NCI-H1694 (cell line): ENCODE measurements at regions not wholly inside any gene's neighbourhood (a gene's known extent, or its start where the extent isn't known, plus 50 kb on each side); places are given as distances from the start of the nearest gene placed in this dataset.

Experiments
- DNase-seq: peaks from one replicate; lab custom pipeline; 2025; lab: John Stamatoyannopoulos, UW

- no peak for DNase-seq
Measured at GRCh38 chr11:104655066-104655465, 243.2 kb downstream of the CASP12 start.

GRCh38 chr11:104654181-104654813 lies 244.0 kb downstream of the CASP12 start:
- no peak for DNase-seq

GRCh38 chr11:104653407-104653806 lies 244.9 kb downstream of the CASP12 start:
- no peak for DNase-seq

- DNase-seq, result no peak
Measured at GRCh38 chr11:104652996-104653395, 245.3 kb downstream of the CASP12 start.

DNA sequence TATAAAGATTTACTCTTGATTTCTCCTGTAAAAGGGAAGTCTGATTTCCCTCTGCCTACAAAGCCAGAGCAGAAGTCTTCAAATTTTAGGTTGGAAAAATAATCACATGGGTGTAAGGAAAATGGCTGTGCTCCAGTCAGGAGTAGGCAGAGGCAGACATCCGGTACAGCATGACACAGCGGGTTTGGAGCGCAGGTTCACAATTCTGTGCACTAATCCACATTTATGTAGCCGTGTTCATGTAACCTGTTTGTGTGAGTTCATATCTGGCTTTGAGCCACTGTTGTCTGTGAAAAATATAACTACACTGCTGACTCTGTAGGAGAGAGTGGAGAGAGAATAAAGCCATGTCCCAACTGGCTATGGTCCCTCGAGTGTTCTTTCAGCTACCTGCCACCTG lies 248.0 kb downstream of the CASP12 start:
- no peak for DNase-seq

DNA sequence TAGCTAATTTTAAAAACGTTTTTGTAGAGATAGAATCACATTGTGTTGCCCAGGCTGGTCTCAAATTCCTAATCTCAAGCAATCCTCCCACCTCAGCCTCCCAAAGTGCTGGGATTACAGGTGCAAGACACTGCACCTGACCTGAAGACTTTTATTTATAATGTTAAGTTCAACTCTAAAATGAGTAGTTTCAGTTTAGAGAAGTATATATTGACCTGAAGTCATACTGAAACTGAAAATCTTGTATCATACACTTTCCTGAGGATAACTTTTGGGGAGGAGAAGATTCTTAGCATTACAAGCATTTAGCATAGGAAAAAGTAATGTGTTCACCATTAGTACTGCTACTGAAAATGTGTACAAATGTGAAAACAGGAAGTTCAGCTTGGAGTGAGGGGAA lies 249.3 kb downstream of the CASP12 start:
- DNase-seq, result no peak

DNA sequence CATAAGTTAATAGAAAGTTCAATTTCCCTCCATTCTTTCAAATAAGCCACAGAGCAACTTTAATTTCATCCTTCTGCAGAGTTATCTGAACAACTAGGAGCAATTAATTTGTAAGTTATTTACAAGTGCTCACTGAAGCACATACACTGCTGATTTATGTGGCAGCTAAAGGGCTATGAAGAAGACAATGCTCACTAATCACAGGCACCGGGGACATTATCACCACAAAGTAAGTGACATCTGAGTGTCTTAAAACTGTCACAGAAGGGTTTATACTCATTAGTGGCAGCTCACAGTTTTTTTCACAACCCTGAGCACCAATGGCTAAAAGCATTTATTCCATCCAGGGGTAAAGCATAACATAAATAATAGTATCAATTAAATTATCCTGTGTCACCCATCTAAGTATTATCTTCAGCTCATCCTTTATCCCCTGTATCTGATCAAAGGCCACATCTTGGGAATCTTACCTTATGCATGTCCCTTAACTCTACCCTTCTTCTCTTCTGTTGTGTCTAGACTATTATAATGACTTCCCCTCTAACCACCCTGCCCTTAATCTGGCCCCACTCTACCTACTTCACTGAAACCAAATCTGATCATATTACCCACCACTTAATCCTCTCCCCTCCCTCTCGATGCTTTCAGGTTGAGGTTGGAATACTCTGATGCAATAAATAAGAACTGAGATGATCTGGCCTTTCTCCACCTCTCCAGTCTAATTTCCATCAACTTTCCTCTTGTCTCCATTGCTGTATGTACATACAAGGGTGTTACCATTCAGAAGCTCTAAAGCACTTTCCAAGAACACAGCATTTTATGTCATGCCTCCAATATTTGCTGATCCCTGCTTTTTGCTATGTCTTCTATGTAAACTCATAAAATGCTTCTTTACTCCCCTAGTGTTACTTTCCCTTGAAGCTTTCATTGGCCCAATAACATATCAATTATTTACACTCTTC lies 252.7 kb downstream of the CASP12 start:
- no peak for DNase-seq

DNA sequence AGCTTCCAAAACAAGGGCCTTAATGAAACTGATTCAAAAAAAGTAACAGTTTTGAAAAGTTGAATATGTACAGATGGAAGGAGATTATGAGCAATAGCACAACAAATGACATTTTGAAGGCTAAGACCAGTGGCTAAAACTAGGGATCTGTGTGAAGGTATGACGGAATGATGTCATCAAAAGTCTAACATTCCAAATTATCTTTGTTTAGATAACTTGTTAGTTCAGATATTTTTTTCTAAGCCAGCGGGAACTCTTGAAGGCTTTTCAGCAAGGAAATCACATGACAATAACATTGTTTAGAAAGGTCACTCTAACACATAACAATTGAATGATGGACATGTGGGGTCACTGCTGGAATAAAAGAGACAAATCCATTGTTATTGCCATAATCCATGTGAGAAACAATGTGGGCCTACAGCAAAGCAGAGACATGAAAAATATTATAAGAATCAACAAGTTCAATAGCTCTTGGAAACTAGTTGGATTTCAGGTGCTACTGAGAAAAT lies 260.5 kb downstream of the CASP12 start:
- no peak for DNase-seq

DNA sequence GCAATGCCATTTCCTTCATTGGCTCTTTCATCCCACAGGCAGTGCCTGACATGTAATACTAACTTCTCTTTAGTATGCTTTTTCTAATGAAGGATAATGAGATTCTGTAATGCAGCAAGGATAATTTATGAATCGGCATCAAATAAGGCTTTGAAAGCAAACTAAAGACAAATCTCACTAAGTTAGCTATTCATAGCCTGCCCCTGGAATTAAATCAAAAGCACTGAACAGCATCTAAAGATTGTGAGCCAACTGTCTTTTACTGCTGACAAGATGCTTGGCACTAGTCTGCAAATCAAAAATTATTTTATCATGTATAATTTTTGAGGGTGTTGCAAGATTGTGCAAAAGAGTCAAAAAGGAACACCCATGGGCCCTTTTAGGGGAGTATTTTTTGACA lies 265.0 kb downstream of the CASP12 start:
- no peak for DNase-seq

DNA sequence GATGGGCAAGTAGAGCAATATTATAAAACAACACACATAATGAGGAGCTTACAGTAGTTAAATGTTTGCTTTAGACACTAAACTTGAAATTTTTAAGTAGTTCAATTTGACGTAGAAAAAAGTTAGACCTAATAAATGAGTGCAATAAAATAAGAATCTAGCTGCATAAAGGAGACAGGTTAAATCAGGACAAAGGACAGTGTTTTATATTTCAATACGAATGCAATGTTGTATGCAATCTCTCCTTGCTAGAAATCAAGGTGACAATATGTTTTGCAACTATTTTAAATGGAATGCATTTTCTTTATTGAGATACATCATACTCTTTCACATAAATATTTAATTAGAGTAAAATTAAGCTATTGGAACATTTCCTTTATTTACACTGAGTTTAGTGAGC lies 267.9 kb downstream of the CASP12 start:
- no peak for DNase-seq

GRCh38 chr11:104625246-104625645 lies 273.0 kb downstream of the CASP12 start:
- DNase-seq, result no peak

- DNase-seq, result no peak
Measured at GRCh38 chr11:104624021-104624420, 274.2 kb downstream of the CASP12 start.

GRCh38 chr11:104623518-104623917 lies 274.7 kb downstream of the CASP12 start:
- DNase-seq, result no peak

GRCh38 chr11:104620991-104621390 lies 277.3 kb downstream of the CASP12 start:
- DNase-seq, result no peak

GRCh38 chr11:104619751-104620150 lies 278.5 kb downstream of the CASP12 start:
- no peak for DNase-seq

DNA sequence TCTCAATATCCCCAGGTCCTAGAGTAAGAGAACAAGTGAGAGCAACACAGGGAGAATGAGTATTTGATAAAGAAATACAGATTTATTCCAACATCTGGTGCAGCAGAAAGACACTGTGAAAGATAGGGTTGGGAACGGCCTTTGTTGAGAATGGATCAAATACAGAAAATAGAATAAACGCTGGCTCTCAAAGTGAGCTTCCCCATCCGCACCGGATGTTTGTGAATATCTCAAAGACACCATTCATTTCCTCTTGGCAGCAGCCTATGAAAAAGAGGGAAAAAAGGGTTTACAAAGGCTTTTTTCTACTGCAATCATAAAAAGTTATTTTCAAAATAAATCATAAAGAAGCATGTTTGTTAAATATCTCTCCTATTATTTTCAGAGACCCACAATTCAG lies 279.3 kb downstream of the CASP12 start:
- DNase-seq, result no peak

GRCh38 chr11:104614961-104615360 lies 283.3 kb downstream of the CASP12 start:
- DNase-seq, result no peak

DNA sequence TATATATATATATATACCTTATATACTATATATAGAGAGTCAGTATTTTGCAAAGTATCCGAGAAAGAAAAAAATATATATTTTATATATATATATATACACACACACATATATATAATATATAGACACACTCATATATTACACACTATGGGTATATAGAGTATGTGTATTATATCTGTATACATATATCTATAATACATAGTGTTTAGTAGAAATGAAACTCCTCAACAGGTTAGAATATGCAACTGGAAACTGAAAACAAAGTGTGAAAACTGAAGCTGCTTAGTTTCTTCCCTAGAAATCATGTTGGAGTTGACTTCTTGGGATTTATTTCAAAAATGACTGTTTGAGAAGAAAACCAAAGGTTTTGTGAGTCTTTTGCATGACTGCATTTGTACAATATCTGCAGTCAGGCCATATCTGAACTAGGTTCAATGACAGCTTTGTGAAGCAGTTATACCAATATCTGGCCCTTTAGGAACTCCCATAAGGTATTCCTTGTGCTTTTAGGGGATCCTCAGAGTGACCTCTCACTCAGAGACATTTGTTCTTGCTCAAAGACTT lies 284.1 kb downstream of the CASP12 start:
- no peak for DNase-seq

DNA sequence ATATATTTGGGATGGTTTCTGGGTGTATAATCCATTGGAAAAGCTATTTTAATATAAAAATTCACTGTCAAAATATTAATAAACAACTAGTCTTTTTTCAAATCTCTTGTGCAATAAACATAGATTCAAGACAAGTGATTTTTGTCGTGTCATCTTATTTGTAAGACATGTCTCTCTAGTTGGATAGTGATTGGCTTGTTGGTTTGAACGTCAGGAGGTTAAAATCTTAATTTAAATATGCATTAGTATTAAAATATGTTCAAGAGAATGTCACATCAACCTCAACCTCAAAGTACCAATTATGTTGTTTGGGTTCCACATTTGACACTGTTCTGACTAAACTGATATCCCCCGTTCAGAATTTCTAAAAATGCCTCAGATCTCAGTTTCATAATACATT lies 287.6 kb downstream of the CASP12 start:
- DNase-seq, result no peak

DNA sequence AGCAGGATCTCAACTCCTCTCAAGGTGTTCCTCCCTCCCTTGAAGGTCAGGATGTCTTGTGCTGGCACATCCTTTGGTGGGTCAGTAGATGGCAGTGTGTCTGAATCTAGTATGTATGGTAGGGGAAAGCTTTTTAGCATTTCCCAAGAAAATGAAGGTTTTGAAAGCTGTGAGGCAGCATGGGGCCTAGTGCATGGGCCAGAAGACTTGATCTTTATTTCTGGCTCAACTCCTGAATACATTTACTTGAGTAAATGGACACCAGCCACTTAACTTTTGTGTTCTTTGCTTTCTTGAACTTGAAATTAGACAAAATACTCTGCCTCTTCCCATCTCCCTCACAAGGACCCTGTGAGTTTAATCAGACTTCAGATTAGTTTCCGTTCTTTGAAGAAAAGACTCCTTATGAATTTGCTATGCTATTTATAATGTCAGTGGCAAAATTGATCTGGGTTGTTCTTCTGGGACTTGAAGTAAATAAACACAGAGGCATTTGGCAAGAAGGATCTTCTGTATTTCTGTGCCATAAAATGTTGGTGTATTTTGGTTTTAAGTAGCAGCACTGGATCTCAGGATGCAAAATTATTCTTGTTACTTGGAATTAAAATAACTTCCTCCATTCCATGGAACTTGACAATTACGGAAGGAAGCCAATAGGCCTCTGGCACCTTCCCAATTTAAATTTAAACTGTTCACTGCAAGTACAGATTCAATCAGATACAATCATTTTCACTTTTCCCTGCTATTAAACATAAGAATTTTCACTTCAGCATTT lies 288.8 kb downstream of the CASP12 start:
- no peak for DNase-seq

GRCh38 chr11:104602643-104603042 lies 295.6 kb downstream of the CASP12 start:
- no peak for DNase-seq
